Astrocyte of the hippocampus (primary cell): ENCODE measurements at regions not wholly inside any gene's neighbourhood (a gene's known extent, or its start where the extent isn't known, plus 50 kb on each side); places are given as distances from the start of the nearest gene placed in this dataset.
"Not testable (repeated sequence)": the region's sequence is repeated elsewhere in the genome, so short reads cannot be mapped to it uniquely, and the experiment has no call there.

Experiments used
- DNase-seq: peaks from one replicate; pipeline ENCODE4 v3.0.0; 2011; ENCODE audit warnings: low read depth, low spot score

DNA sequence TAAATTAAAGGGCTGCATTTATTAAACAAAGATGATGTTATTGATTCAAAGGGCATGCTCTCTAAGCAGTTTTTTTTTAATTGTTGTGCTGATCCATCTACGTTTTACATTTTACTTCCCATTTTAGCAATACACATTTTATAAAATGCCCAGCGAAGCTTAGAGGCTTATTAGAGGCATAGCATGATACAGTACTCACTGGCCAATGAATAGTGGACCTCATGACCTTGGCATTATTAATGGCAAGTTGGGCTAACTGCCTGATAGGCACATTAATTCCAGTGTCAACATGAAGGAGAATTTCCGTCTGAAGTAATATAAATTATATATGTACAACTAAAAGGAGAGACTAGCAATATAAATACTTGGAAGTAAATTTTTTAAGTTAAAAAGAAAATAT, 837.2 kb downstream of the EFNA5 start:
- DNase-seq = no peak

- peak; percentile 4 for DNase-seq
Observed at GRCh38 chr5:106827061-106827460, 843.7 kb downstream of the EFNA5 start.

- DNase-seq = no peak
Observed at GRCh38 chr5:106825374-106825773, 845.4 kb downstream of the EFNA5 start.

DNA sequence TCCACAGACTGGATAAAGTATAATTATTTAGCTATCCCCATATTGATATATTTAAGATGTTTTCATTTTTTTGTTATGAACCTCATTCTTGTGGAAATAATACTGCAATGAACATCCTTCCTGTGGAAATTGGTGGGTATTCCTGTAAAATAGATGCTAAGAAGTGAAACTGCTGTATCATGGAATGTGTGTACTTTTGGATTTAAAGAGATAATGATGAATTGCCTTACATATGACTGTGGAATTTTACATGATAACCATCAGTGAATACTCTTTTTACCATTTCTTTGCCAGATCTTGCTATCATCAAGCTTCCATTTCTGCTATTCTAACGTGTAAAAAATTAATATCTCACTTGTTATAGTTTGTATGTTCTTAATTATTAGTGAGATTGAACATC, 847.9 kb downstream of the EFNA5 start:
- no peak for DNase-seq

- no peak for DNase-seq
Observed at GRCh38 chr5:106818552-106818951, 852.2 kb downstream of the EFNA5 start.

DNA sequence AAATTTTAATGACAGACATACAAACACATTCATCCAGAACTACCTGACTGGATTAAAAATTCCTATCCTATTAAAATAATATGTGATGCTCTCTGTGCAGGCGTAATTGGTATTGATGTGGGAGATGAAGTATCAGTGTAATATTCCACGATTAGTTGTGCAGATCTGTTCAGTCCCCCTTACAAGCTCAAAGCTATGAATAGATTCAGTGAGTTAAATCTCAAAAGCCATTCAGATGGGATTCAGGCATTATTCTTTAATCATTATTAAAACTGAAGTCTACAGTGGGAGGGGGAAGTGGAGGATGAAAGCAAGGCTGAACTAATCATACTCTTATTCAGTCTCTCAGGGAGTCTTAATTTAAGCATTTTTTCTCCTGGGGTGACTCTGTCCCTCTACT, 855.8 kb downstream of the EFNA5 start:
- no peak for DNase-seq

- DNase-seq = no peak
Observed at GRCh38 chr5:106801554-106801953, 869.2 kb downstream of the EFNA5 start.

- no peak for DNase-seq
Observed at GRCh38 chr5:106797996-106798395, 872.7 kb downstream of the EFNA5 start.

DNA sequence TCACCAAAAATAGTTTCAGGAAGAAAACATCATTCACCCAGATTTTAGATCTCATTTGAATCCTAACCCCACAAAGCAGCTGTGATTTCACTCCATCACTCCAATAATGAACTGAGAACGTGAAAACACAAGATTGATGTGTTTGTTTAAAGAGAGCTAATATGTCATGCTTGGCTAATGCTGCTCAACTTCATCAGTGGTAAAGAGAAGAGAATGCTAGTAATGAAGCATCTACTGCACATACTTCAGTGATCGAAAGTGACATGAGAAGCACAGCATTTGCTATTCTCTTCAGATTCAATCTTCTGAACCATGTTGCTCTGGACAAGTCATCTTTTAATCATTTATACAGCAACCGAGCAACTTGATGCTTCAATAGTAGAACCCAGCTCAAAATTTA, 874.7 kb downstream of the EFNA5 start:
- DNase-seq = no peak

GRCh38 chr5:106784846-106785245, 885.9 kb downstream of the EFNA5 start:
- no peak for DNase-seq

GRCh38 chr5:106780355-106780754, 890.4 kb downstream of the EFNA5 start:
- no peak for DNase-seq

- not testable (repeated sequence) for DNase-seq
Observed at GRCh38 chr5:106776515-106776914, 894.2 kb downstream of the EFNA5 start.

DNA sequence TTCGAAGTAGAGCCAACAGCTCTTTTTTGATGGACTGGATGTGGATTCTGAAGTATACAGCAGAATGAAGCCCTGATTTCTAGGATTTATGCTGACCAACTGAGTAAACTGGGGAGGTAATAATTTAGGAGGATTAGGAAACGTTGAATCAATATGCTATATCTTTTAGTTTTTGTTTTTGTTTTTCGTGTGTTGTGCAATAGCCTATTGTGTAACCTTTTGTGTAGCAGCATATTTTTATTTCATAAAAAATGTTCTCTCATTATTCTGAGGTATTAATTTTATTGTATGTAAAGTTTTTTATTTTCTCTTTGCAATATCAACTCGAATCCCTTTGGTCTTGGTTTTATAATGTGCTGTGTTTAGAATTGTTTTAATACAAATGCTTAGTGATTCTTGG, 902.3 kb downstream of the EFNA5 start:
- DNase-seq = no peak

DNA sequence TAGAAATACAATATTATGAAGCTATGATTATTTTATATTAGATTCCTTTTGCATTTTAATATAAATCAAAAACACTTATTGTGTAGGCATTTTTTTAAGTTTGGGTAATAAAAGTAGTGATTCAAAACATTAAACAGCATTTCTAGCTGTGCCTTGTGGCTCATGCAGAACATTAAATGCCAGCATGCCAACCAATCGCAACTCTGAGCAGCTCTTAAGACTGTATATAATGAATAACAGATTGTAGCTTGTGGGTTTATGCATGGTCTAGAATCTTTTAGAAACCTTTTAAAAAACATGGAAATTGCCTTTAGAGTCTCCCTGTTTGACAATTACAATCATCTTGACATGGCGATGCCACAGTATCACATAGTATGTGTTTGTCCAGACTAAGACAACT, 903.8 kb downstream of the EFNA5 start:
- DNase-seq = no peak

DNA sequence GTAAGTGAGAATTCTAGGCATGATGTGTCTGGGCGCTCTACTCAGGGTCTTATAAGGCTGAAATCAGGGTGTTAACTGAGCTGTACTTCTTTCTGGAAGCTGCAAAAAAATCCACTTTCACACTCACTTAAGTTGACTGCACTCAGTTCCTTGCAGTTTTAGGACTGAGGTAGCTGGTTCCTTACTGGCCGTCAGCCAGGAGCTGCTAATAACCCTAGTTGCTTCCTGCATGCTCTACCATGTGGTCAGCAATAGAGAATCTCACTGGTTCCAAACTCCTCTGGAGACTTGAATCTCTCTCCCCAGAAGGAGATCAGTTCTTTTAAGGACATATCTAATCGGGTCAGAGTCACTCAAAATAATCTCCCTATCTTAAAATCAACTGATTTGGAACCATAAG, 911.2 kb downstream of the EFNA5 start:
- peak; percentile 19 for DNase-seq

DNA sequence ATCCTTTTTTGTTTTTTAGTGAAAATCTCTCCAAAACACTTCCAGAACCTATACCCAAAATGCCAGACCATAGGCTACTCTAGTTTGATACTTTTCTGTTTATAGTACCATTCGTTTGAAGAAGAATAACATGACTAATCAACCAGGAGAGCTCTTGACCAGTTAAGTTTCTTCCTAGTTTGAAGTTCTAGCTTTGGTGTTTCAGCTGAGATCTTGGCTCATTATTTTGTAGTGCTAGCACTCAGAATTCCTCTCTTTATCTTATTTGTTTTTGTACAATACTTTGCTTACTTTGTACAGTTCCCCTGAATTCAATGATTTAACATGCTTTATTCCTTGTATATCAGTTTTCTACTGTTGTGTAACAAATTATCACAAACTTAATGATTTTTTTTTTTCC, 911.6 kb downstream of the EFNA5 start:
- no peak for DNase-seq

DNA sequence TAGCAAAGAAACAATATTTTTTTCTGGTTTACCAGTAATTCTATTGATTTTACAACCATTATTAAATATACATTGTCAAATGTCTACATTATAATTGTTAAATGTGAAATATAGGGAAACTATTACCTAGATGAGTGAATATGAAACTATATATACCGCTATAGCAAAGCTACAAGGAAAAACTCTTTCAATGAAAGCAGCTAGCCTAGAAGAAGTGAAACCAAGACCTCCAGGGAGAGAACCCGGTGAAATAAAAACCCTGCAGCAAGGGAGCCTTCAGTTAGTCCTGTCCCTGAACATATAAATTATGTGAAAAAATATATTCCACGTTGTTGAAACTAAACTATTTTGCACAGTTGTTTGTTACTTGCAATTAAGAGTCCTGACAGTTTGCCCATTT, 913.1 kb downstream of the EFNA5 start:
- DNase-seq = no peak

DNA sequence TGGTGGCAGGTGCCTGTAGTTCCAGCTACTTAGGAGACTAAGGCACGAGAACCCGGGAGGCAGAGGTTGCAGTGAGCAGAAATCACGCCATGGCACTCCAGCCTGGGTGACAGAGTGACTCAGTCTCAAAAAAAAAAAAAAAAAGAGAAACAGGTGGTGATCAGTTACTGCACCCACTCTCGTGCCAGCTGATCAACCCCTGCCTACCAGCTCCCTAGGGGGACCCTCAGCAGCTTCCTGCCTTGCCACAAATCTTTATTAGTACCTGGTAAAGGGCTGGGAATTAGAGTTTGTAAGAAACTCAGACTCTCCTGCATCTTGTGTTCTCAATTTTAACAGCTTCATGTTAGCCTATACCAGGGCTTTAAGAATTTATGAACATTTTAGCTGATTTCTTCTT, 914.9 kb downstream of the EFNA5 start:
- DNase-seq = no peak

GRCh38 chr5:106755066-106755465, 915.7 kb downstream of the EFNA5 start:
- no peak for DNase-seq

DNA sequence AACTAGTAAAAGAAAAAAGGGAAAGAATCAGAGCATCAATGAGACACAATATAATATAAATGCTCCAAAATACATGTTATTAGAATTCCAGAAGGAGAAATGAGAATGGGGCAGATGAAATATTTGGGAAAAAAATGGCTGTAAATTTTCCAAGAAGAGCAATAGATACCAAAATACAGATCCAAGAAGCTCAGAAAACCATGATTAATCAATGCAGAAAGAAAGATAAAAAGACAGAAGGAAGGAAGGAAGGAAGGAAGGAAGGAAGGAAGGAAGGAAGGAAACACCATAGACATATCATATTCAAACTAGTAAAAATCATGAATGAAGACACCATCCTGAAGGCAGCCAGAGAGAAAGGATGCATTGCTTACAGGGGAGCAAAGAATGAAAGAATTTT, 920.9 kb downstream of the EFNA5 start:
- no peak for DNase-seq

DNA sequence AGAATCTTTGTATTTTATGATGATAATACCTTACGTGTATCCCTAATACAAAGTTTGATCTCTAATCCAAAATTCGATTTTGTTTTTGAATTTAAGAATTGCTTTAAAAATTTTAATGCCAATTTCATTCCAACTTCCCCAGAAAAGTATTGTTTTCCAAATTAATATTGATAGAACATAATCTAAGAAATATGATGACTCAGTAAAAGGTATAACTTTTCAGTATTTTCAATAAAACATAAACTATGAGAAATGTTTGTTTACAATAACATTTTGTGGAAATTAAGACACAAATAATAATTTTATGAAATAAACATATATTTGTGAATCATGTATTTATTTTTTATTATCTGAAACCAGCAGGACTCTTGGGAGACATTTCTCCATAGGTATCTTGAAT, 931.6 kb downstream of the EFNA5 start:
- DNase-seq = no peak

- DNase-seq = no peak
Observed at GRCh38 chr5:106737111-106737510, 933.6 kb downstream of the EFNA5 start.

DNA sequence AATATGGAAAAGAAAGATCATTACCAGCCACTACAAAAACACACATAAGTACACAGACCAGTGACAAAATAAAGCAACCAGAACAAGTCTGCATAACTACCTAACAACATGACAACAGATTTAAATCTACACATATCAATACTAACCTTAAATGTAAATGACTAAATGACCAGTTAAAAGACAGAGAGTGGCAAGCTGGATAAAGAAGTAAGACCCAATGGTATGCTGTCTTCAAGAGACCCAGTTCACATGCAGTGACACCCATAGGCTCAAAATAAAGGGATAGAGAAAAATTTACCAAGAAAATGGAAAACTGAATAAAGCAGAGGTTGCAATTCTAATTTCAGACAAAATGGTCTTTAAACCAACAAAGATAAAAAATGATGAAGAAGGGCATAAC, 938.1 kb downstream of the EFNA5 start:
- DNase-seq = no peak

DNA sequence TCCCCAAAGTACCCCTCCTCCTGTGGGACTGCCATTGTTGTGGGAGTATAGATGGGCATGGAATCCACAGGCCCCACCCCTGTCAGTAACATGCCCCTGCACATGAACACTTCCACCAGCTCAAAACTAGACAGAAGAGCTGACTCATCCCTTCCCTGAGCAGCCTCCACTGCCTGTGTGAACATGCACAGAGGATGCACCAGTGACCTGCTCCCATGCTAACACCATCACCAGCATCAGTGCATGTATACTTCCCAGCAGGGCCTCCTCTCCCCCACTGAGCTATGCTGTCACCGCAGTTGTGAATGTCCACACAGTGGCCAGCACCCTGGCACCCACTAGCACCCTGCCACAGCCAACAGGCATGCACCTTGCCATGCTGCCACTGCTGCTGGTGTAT, 939.8 kb downstream of the EFNA5 start:
- DNase-seq = no peak

- DNase-seq = no peak
Observed at GRCh38 chr5:106730506-106730905, 940.2 kb downstream of the EFNA5 start.
